GM12864 (cell line): ENCODE measurements at regions not wholly inside any gene's neighbourhood (a gene's known extent, or its start where the extent isn't known, plus 50 kb on each side); places are given as distances from the start of the nearest gene placed in this dataset.
"Not testable (repeated sequence)": the region's sequence is repeated elsewhere in the genome, so short reads cannot be mapped to it uniquely, and the experiment has no call there.

Experiments
- DNase-seq: peaks from one replicate; pipeline ENCODE4 v3.0.0-alpha.2; 2011; ENCODE audit warnings: low read depth
- H3K4me3 ChIP-seq: 2 replicates; pipeline ENCODE4 v1.5.1; 2011; ENCODE audit warnings: mild to moderate bottlenecking, low read depth, low read length, control low read depth
- TF ChIP-seq, protein P1 (sequence below): IDR thresholded peaks from 2 replicates; pipeline ENCODE4 v1.5.1; 2011; ENCODE audit warnings: low read depth, mild to moderate bottlenecking, moderate library complexity, low read length, control low read depth, inconsistent platforms; ENCODE audit errors: missing control alignments

DNA sequence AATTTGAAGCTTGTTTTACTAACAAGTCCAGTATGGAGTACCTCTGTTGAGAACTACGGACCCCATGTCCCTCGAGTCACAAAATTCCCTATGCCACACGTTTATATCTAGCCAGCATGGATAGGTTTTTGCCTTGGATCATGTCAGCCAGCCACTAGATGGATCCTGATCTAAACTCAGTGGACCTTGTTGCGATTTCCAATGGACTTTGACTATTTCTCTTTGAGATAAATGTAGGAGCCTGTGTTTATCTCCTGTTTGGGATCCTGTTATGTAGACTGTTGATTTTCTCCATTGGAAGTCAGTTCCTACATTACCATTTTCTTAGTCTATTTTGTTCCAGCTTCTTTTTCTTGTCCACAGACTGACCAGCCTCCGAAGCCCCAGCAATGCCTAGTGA lies 127.1 kb upstream of the BMAL1 start:
- no peak overlapping the region for H3K4me3 ChIP-seq
- no peak for DNase-seq
- TF ChIP-seq, protein P1, sequence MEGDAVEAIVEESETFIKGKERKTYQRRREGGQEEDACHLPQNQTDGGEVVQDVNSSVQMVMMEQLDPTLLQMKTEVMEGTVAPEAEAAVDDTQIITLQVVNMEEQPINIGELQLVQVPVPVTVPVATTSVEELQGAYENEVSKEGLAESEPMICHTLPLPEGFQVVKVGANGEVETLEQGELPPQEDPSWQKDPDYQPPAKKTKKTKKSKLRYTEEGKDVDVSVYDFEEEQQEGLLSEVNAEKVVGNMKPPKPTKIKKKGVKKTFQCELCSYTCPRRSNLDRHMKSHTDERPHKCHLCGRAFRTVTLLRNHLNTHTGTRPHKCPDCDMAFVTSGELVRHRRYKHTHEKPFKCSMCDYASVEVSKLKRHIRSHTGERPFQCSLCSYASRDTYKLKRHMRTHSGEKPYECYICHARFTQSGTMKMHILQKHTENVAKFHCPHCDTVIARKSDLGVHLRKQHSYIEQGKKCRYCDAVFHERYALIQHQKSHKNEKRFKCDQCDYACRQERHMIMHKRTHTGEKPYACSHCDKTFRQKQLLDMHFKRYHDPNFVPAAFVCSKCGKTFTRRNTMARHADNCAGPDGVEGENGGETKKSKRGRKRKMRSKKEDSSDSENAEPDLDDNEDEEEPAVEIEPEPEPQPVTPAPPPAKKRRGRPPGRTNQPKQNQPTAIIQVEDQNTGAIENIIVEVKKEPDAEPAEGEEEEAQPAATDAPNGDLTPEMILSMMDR: no peak

DNA sequence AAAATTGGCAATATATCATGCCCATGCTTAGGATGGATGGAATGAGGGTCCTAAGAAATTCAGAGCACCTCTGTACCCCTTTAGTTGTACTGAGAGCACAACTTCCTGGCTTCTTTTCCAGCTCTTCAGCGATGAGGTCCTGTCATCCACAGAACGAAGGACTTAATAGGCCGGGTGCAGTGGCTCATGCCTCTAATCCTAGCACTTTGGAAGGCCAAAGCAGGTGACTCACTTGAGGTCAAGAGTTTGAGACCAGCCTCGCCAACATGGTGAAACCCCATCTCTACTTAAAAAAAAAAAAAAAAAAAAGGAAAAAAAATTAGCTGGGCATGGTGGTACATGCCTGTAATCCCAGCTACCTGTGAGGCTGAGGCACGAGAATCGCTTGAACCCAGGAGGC lies 125.3 kb upstream of the BMAL1 start:
- no peak overlapping the region for H3K4me3 ChIP-seq
- TF ChIP-seq, protein P1: no peak
- no peak for DNase-seq

DNA sequence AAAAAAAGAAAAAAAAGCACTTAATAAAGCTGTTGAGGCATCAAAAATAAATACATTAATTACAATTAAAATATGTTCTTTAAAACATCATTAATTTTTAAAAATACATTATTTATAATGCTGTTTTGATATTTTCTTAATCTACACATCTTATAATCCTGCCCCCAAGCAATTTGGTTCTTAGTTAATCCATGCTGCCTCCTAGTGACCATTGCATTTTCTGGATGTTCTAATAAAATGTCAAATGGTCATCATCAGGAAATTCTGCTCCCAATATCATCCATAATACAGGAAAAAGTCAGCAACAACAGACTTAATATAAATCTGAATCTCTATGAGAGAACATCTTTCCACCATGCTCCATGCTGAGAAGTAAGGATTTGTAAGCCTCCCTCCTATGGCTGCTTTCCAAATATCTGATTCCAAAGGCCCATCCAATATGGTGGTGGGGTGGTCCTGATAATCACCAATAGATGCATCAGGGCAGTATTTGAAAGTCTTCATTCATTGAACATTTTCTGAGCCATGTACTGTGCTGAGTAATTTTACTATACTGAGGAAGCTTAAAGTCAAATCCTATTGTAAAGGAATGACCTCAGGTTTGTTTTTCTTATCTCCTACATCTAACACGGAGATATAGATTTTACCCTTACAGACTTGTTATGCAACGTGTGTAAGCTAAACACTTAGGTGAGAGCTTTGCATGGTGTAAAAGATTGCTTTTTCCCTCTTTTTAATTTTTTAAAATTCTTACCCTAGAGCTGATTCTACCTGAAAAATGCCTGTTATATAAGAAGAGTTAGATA lies 124.7 kb upstream of the BMAL1 start:
- TF ChIP-seq, protein P1: peak; percentile 15
- DNase-seq: no peak
- no peak overlapping the region for H3K4me3 ChIP-seq

DNA sequence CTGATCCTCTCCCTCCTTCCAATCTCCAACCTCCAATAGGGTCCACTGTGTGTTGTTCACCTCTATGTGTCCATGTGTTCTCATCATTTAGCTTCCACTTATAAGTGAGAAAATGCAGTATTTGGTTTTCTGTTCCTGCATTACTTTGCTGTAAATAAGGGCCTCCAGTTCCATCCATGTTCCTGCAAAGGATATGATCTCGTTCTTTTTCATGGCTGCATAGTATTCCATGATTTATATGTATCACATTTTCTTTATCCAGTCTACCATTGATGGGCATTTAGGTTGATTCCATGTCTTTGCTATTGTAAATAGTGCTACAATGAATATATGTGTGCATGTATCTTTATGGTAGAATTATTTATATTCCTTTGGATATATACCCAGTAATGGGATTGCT lies 123.2 kb upstream of the BMAL1 start:
- not testable (repeated sequence) for H3K4me3 ChIP-seq, DNase-seq

DNA sequence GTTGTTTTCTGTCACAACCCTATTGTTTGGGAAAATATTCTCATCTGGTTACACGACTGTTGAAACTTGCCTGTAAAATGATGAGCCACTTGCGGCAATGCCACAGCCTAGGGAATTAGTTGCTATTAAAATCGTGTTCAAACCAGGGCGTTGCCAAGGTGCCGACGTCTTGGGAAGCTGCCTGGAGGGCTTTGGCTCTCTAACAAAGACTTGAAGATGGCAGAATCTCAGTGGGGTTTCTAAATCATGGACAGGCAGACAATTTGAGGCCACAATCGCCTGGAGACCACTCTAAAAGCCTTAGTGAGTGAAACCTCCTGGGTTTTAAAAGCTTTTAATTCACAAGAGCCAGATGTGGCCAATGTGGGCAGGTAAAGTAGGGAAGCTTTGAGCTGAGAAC lies 117.2 kb upstream of the BMAL1 start:
- TF ChIP-seq, protein P1: no peak
- H3K4me3 ChIP-seq: no peak overlapping the region
- DNase-seq: no peak

DNA sequence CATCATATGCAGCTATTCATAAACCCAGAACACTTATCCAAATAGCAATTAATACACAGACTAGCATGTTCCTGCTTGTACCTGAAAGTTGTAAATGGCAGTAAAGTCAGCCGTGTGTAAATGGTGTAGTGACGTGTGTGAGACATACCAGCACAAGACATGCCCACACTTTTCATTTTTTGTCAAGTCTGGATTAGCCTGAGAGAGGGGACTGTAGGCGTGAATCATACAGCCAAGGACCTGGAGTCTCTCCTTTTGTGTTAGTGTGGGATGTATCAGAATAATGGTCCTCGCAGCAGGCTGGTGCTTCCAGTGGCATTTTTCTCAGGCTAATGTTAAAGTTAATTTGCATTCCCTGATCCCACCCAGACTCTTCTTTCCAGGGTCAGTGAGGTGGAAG lies 116.8 kb upstream of the BMAL1 start:
- TF ChIP-seq, protein P1: no peak
- no peak overlapping the region for H3K4me3 ChIP-seq
- DNase-seq: no peak

DNA sequence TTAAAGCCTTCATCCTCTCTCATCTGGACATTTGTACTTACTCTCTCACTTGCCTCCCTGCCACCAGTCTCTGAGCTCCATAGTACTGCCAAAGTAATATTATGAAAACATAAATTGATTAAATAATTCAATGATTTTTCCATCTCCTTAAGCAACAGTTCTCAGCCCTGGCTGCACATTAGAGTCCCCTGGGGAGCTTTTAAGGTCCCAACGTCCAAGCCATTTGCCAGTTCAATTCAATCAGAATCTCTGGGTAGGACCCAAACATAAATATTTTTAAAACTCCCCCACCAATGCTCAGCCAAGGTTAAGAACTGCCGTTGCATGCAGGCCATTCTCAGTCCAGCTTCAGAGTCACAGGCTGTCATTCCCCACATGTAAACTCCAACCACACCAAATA lies 114.4 kb upstream of the BMAL1 start:
- no peak for DNase-seq
- H3K4me3 ChIP-seq: no peak overlapping the region
- TF ChIP-seq, protein P1: no peak
